ENCODE measurements at regions not wholly inside any gene's neighbourhood (a gene's known extent, or its start where the extent isn't known, plus 50 kb on each side); places are given as distances from the start of the nearest gene placed in this dataset.

DNA sequence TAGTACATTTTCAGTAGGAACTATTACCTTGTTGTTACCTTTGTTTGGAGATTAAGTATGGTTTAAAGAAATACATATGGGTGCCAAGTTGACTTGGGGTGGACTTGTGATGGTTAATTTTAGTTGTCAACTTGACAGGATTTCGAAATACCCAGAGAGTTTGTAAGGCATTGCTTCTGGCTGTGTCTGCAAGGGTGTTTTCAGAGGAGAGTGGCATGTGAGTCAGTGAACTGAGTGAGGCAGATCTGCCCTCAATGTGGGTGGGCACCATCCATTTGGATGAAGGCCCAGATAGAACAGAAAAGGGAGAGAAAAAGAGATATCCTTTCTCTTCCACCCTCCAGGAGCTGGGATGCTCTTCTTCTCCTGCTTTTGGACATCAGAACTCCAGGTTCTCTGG lies 315.5 kb downstream of the GPATCH2 start:
- TF ChIP-seq, protein P1, sequence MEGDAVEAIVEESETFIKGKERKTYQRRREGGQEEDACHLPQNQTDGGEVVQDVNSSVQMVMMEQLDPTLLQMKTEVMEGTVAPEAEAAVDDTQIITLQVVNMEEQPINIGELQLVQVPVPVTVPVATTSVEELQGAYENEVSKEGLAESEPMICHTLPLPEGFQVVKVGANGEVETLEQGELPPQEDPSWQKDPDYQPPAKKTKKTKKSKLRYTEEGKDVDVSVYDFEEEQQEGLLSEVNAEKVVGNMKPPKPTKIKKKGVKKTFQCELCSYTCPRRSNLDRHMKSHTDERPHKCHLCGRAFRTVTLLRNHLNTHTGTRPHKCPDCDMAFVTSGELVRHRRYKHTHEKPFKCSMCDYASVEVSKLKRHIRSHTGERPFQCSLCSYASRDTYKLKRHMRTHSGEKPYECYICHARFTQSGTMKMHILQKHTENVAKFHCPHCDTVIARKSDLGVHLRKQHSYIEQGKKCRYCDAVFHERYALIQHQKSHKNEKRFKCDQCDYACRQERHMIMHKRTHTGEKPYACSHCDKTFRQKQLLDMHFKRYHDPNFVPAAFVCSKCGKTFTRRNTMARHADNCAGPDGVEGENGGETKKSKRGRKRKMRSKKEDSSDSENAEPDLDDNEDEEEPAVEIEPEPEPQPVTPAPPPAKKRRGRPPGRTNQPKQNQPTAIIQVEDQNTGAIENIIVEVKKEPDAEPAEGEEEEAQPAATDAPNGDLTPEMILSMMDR (IDR thresholded peaks at IDR 0.05), result no peak
- TF ChIP-seq POLR2A (IDR thresholded peaks at IDR 0.05), result no peak
